GM12873 (cell line): ENCODE measurements at regions not wholly inside any gene's neighbourhood (a gene's known extent, or its start where the extent isn't known, plus 50 kb on each side); places are given as distances from the start of the nearest gene placed in this dataset.

ENCODE experiments used
- TF ChIP-seq, protein P1 (sequence below): IDR thresholded peaks from 2 replicates; pipeline ENCODE4 v1.5.1; 2012; ENCODE audit warnings: low read depth, mild to moderate bottlenecking, moderate library complexity, low read length, control low read depth; ENCODE audit not compliant: insufficient read depth; ENCODE audit errors: missing control alignments

DNA sequence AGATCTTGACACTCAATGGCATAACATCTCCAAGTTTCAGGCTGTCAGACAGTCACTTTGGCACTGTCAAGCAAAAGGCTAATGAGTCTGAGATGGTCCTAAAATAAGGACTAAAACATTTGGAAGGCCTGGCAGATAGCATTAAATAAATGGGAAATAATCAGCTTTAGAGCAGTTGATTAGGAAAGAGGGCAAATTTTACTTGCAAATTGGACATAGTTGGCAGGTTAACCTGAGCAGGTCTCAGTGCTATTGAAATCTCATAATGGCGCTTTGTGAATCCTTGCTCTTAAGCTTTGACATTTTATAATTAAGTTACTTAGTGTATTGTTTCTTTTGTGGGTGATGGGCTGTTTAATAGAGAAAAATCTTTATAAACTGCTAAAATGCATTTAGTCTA lies 1003.1 kb upstream of the GBE1 start:
- TF ChIP-seq, protein P1, sequence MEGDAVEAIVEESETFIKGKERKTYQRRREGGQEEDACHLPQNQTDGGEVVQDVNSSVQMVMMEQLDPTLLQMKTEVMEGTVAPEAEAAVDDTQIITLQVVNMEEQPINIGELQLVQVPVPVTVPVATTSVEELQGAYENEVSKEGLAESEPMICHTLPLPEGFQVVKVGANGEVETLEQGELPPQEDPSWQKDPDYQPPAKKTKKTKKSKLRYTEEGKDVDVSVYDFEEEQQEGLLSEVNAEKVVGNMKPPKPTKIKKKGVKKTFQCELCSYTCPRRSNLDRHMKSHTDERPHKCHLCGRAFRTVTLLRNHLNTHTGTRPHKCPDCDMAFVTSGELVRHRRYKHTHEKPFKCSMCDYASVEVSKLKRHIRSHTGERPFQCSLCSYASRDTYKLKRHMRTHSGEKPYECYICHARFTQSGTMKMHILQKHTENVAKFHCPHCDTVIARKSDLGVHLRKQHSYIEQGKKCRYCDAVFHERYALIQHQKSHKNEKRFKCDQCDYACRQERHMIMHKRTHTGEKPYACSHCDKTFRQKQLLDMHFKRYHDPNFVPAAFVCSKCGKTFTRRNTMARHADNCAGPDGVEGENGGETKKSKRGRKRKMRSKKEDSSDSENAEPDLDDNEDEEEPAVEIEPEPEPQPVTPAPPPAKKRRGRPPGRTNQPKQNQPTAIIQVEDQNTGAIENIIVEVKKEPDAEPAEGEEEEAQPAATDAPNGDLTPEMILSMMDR: no peak

DNA sequence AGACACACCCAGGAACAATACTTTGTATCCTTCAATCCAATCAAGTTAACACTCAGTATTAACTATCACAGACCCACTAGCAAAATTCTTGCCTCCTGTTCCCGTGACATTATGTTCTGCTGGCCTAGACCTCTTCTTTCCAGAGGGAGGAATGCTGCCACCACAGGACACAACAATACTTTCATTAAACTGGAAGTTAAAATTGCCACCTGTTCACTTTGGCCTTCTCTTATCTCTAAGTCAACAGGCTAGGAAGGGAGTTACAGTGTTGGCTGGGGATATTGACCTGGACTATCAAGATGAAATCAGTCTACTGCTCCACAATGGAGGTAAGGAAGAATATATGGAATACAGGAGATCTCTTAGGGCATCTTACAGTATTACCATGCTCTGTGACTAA lies 1000.4 kb upstream of the GBE1 start:
- TF ChIP-seq, protein P1: no peak

DNA sequence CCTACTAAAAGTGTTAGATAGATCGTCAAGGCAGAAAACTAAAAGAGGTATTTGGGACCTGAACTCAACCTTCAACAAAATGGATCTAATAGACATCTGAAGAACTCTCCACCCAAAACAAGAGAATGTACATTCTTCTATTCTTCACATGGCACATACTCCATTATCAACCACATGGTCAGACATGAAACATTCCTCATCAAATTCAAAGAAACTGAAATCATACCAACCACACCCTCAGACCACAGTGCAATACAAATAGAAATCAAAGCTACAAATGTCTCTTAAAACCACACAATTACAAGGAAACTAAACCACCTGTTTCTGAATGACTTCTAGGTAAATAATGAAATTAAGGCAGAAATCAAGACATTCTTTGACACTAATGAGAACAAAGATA lies 984.1 kb upstream of the GBE1 start:
- TF ChIP-seq, protein P1: no peak

DNA sequence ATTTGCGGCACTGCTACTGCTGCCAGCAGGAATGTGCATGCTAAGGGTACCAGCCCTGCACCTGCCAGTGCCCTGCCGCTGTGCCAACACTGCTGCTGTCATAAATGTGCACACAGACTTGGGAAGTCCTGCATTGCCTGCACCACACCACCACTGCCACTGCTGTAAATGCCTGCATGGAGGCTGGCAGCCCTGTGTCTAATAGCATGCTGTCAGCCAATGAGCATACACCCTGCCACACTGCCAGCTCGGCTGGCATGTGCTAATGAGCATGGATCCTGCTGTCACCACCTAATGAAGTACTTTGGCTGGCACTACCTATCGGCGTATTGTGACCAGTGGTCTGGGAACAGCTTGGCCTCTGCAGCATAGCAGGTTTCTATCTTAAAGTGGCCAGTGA lies 981.8 kb upstream of the GBE1 start:
- TF ChIP-seq, protein P1: no peak

DNA sequence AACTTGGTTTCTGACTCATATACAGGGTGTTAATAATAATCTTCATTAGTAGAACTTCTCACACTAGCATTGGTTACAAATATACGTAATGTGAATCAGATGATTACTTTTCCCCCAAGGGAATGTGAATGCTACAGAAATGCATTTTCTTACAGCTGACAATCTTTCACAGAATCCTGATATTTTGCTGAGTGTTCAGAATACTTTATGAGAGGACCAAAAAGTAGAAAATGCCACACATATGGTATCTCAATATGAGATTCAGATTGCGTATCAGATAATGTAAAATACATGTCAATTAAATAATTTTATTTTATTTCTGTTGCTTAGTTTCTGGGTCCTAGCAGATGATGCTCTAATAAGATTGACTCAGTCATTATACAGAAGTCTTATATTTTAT lies 979.9 kb upstream of the GBE1 start:
- TF ChIP-seq, protein P1: no peak

DNA sequence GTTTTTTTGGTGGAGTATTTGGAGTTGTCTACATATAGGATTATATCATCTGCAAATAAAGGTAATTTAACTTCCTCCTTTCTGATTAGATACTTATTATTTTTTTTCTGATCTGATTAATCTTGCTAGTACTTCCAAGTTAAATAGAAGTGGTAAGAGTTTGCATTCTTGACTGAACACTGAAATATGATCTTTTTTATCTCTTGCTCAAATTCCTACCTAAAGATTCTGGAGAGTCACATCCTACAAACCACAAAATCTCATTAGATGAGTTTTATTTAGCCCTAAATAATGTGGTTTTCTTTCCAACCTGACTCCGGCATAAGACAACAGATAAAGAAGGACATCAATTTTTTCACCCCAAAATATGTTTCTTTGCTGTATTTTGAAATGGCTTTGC lies 977.9 kb upstream of the GBE1 start:
- TF ChIP-seq, protein P1: no peak

DNA sequence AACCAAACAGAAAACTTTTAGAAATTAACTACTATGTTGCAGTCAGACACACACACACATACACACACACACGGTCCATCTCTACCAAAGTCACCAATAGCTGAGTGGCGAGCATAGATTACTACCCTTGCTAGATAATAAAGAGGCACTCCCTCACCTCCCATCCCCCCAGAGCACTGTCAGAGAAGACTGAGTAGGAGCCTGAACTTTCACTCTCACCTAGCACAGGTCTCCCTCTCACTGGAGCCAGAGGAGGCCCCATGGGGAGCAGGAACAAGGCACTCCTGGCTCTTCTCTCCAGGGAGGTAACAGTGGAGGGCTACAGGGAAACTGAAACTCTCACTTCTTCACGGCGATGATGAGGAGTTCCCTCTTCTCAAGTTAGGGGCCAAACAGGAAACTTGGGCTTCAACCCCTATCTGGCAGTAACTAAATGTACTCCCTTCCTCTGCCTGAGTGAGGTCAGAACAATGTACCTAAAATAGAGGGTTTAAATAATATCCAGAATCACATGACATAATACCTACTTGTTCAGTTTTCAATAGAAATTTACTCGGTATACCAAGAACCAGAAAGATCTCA lies 975.3 kb upstream of the GBE1 start:
- TF ChIP-seq, protein P1: no peak
